Astrocyte (in vitro differentiated cells and primary cell): ENCODE measurements at regions not wholly inside any gene's neighbourhood (a gene's known extent, or its start where the extent isn't known, plus 50 kb on each side); places are given as distances from the start of the nearest gene placed in this dataset.

Experiments used
- DNase-seq: peaks from one replicate; pipeline ENCODE4 v3.0.0-alpha.2; 2010; ENCODE audit warnings: low read depth
- FAIRE-seq: peaks from 2 replicates; lab custom pipeline; 2011; peaks lifted over from hg19 to GRCh38; lab: Jason Lieb, UNC
- H2AFZ ChIP-seq: 2 replicates; pipeline ENCODE4 v1.6.0; 2012; ENCODE audit warnings: low read depth, low read length, inconsistent platforms
- H3K27ac ChIP-seq: 2 replicates; pipeline ENCODE4 v1.5.1; 2011; ENCODE audit warnings: low read depth, low read length, inconsistent platforms
- H3K27me3 ChIP-seq: 2 replicates; pipeline ENCODE4 v1.6.0; 2011; ENCODE audit warnings: low read length, inconsistent platforms; ENCODE audit not compliant: insufficient read depth
- H3K36me3 ChIP-seq: 2 replicates; pipeline ENCODE4 v1.5.1; 2011; ENCODE audit warnings: low read length, inconsistent platforms; ENCODE audit not compliant: insufficient read depth
- H3K4me1 ChIP-seq: 2 replicates; pipeline ENCODE4 v1.5.1; 2011; ENCODE audit warnings: low read length, inconsistent platforms; ENCODE audit not compliant: insufficient read depth
- H3K4me2 ChIP-seq: 2 replicates; pipeline ENCODE4 v1.6.0; 2012; ENCODE audit warnings: low read length, inconsistent platforms
- H3K4me3 ChIP-seq: 2 replicates; pipeline ENCODE4 v1.5.1; 2011; ENCODE audit warnings: low read depth, mild to moderate bottlenecking, low read length, inconsistent platforms; ENCODE audit not compliant: insufficient read depth
- H3K79me2 ChIP-seq: 2 replicates; pipeline ENCODE4 v1.6.0; 2012; ENCODE audit warnings: mild to moderate bottlenecking, low read length, inconsistent platforms; ENCODE audit not compliant: insufficient read depth
- H3K9ac ChIP-seq: 2 replicates; pipeline ENCODE4 v1.6.0; 2012; ENCODE audit warnings: mild to moderate bottlenecking, low read length, inconsistent platforms
- H3K9me3 ChIP-seq: 2 replicates; pipeline ENCODE4 v1.5.1; 2012; ENCODE audit warnings: low read depth, mild to moderate bottlenecking, low read length, inconsistent platforms; ENCODE audit not compliant: insufficient read depth
- H4K20me1 ChIP-seq: 2 replicates; pipeline ENCODE4 v1.6.0; 2012; ENCODE audit warnings: low read length, inconsistent platforms; ENCODE audit not compliant: insufficient read depth
- H3K27ac Mint-ChIP-seq: one replicate; pipeline ENCODE4 v1.8.0; 2021; ENCODE audit warnings: mild to moderate bottlenecking, mixed read lengths; ENCODE audit not compliant: unreplicated experiment
- H3K27me3 Mint-ChIP-seq: one replicate; pipeline ENCODE4 v1.8.0; 2021; ENCODE audit warnings: low read depth, mixed read lengths; ENCODE audit not compliant: unreplicated experiment
- H3K36me3 Mint-ChIP-seq: one replicate; pipeline ENCODE4 v1.8.0; 2021; ENCODE audit warnings: low read depth, mixed read lengths; ENCODE audit not compliant: unreplicated experiment
- H3K4me1 Mint-ChIP-seq: one replicate; pipeline ENCODE4 v1.8.0; 2021; ENCODE audit warnings: low read depth, mixed read lengths; ENCODE audit not compliant: unreplicated experiment
- H3K4me3 Mint-ChIP-seq: one replicate; pipeline ENCODE4 v1.8.0; 2021; ENCODE audit warnings: mild to moderate bottlenecking, moderate library complexity, mixed read lengths; ENCODE audit not compliant: unreplicated experiment
- H3K9me3 Mint-ChIP-seq: one replicate; pipeline ENCODE4 v1.8.0; 2021; ENCODE audit warnings: mild to moderate bottlenecking, mixed read lengths; ENCODE audit not compliant: unreplicated experiment
- EZH2 ChIP-seq: IDR thresholded peaks from 2 replicates; pipeline ENCODE4 v1.6.1; 2012; ENCODE audit warnings: mild to moderate bottlenecking, low read length, inconsistent platforms; ENCODE audit not compliant: insufficient read depth
- TF ChIP-seq, protein P1 (sequence below): IDR thresholded peaks from 2 replicates; pipeline ENCODE4 v1.5.1; 2011; ENCODE audit warnings: low read depth, mild to moderate bottlenecking, inconsistent platforms, low read length, moderate library complexity; ENCODE audit not compliant: insufficient read depth

DNA sequence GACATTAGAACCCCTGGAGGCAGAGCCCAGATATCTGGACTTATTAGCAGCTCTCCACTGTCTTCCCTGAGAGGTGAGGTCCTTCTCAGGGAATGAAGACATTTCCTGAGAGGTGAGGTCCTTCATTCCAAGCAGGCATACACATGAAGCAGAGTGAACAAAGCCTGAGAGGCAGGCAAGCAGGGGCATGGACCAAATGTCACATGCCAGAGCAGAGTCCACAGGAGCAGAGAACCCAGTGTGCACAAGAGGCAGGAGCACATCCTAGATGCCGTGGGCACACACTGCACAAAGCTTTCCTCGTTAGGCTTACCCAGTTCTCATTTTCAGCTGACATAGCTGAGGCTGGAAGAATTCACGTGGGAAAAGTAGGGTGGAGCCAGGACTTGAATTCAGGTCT lies 759.9 kb upstream of the HS6ST1 start:
- H3K79me2 ChIP-seq = no peaks in the 10 kb centered on the region
- H3K4me3 ChIP-seq = no peak overlapping the region
- H3K9me3 ChIP-seq = no peaks in the 10 kb centered on the region
- TF ChIP-seq, protein P1, sequence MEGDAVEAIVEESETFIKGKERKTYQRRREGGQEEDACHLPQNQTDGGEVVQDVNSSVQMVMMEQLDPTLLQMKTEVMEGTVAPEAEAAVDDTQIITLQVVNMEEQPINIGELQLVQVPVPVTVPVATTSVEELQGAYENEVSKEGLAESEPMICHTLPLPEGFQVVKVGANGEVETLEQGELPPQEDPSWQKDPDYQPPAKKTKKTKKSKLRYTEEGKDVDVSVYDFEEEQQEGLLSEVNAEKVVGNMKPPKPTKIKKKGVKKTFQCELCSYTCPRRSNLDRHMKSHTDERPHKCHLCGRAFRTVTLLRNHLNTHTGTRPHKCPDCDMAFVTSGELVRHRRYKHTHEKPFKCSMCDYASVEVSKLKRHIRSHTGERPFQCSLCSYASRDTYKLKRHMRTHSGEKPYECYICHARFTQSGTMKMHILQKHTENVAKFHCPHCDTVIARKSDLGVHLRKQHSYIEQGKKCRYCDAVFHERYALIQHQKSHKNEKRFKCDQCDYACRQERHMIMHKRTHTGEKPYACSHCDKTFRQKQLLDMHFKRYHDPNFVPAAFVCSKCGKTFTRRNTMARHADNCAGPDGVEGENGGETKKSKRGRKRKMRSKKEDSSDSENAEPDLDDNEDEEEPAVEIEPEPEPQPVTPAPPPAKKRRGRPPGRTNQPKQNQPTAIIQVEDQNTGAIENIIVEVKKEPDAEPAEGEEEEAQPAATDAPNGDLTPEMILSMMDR = no peak
- no peak for TF ChIP-seq EZH2
- no peaks in the 10 kb centered on the region for H4K20me1 ChIP-seq
- H3K36me3 ChIP-seq = no peaks in the 10 kb centered on the region
- H3K4me3 Mint-ChIP-seq = no peak overlapping the region
- H3K27me3 ChIP-seq = no peaks in the 10 kb centered on the region
- DNase-seq (no peak), FAIRE-seq (no peak)
- H3K27me3 Mint-ChIP-seq = peaks cover 9% of the 10 kb centered on the region
- no peak overlapping the region for H3K9ac ChIP-seq
- no peak overlapping the region for H2AFZ ChIP-seq
- no peaks in the 10 kb centered on the region for H3K36me3 Mint-ChIP-seq
- H3K4me2 ChIP-seq = no peak overlapping the region
- H3K9me3 Mint-ChIP-seq = no peaks in the 10 kb centered on the region
- H3K27ac ChIP-seq = no peak overlapping the region
- no peak overlapping the region for H3K27ac Mint-ChIP-seq
- peaks cover 23% of the 10 kb centered on the region for H3K4me1 Mint-ChIP-seq
- no peaks in the 10 kb centered on the region for H3K4me1 ChIP-seq

DNA sequence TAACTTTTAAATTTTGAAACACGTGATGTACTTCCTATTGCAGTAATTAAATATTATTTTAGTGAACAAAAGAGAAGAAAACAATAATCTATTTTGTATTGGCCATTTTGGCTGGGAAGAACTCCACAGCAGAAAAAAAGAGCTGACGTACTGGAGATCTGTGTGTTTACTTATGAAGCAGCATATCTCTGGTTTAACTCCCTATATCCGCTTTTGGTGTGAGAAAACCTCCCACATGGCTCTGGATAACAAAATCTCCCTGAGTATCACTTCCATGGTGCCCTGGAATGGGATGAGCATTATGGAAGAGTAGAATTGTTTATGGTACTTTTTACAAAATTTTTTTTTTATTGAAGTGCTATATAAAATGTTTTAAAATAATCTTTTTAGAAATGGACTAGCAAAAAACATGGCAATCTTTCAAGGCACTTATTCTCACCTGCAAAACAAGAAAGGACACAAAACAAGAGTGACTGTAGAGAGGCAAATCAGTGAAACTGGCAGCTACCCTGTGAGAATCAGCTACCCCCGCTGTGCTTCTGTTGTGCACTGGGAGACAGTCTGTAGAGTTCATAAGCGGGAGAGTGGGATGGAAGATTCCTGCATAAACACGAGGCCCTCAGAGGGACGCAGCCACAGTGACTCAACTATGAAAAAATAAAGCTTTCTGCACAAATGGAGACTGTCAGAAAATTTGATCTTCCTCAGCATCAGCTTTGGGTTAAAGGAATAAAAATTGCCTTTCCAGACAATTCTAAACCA lies 762.2 kb upstream of the HS6ST1 start:
- Histone ChIP-seq H3K9ac (no peak overlapping the region), H3K27ac (no peak overlapping the region), H3K4me1 (no peaks in the 10 kb centered on the region), H4K20me1 (no peaks in the 10 kb centered on the region), H3K9me3 (no peaks in the 10 kb centered on the region), H3K4me3 (no peak overlapping the region), H2AFZ (no peak overlapping the region), H3K4me2 (no peak overlapping the region), H3K36me3 (no peaks in the 10 kb centered on the region), H3K27me3 (no peaks in the 10 kb centered on the region), H3K79me2 (no peaks in the 10 kb centered on the region)
- H3K27me3 Mint-ChIP-seq = peaks cover 9% of the 10 kb centered on the region
- H3K4me3 Mint-ChIP-seq = no peak overlapping the region
- DNase-seq = no peak
- H3K27ac Mint-ChIP-seq = peak overlapping the region; percentile 36
- no peaks in the 10 kb centered on the region for H3K36me3 Mint-ChIP-seq
- peaks cover 20% of the 10 kb centered on the region for H3K4me1 Mint-ChIP-seq
- H3K9me3 Mint-ChIP-seq = no peaks in the 10 kb centered on the region
- FAIRE-seq = no peak
- TF ChIP-seq EZH2 = no peak

DNA sequence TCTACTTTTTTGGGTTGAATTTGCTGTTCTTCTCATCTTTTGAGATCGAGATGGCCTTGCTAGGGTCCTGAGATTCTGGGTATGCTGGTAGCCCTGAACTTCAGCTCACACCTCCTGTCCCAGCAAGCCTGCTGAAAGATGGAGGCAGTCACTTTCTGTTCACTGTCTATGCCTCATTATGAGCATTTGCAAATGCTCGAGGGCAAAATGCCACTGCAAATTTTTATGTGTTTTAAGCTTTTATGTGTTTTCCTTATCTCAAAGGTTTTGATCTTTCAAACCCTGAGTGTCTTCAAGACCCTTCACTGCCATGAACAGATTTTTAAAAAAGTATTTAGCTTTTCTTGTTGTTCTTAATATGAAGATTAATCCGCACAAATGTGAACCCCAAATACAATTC lies 766.7 kb upstream of the HS6ST1 start:
- no peaks in the 10 kb centered on the region for H3K79me2 ChIP-seq
- Mint-ChIP-seq H3K27me3 (peaks cover 2% of the 10 kb centered on the region), H3K4me1 (peaks cover 22% of the 10 kb centered on the region), H3K36me3 (no peaks in the 10 kb centered on the region), H3K4me3 (no peak overlapping the region), H3K27ac (peak overlapping the region; percentile 20), H3K9me3 (no peaks in the 10 kb centered on the region)
- no peak overlapping the region for H3K4me2 ChIP-seq
- no peaks in the 10 kb centered on the region for H3K36me3 ChIP-seq
- H3K4me3 ChIP-seq = no peak overlapping the region
- no peaks in the 10 kb centered on the region for H3K27me3 ChIP-seq
- no peaks in the 10 kb centered on the region for H3K4me1 ChIP-seq
- FAIRE-seq (no peak), DNase-seq (no peak)
- no peak overlapping the region for H3K9ac ChIP-seq
- H2AFZ ChIP-seq = no peak overlapping the region
- no peaks in the 10 kb centered on the region for H3K9me3 ChIP-seq
- H4K20me1 ChIP-seq = no peaks in the 10 kb centered on the region
- TF ChIP-seq, protein P1 = no peak
- H3K27ac ChIP-seq = no peak overlapping the region
